Panc1 (cell line): ENCODE measurements at regions not wholly inside any gene's neighbourhood (a gene's known extent, or its start where the extent isn't known, plus 50 kb on each side); places are given as distances from the start of the nearest gene placed in this dataset.
"Not testable (repeated sequence)": the region's sequence is repeated elsewhere in the genome, so short reads cannot be mapped to it uniquely, and the experiment has no call there.

ENCODE experiments used
- ATAC-seq: fragments of 200-7000 bp; cut with Tn5 transposase; 2 replicates; pipeline ENCODE4 v1.9.1; 2020; ENCODE audit warnings: mild to moderate bottlenecking, moderate library complexity
- BruUV-seq: library from RNA; stranded (reverse); fragments of 400-500 nt; replicated peaks from 2 replicates; lab custom pipeline; 2021; lab: Mats Ljungman, UMichigan
- CTCF ChIA-PET: fragments of 300-600 bp; sonication (Branson Sonifier 250); formaldehyde crosslinking; loops from one replicate; lab custom pipeline; 2022; ENCODE audit warnings: antibody characterized with exemption; lab: Charles Lee
- POLR2A ChIA-PET: fragments of 300-600 bp; sonication (Branson Sonifier 250); formaldehyde crosslinking; loops from one replicate; lab custom pipeline; 2022; ENCODE audit warnings: antibody characterized with exemption; lab: Charles Lee
- DNase-seq: peaks from one replicate; pipeline ENCODE4 v3.0.0-alpha.2; 2010; ENCODE audit warnings: low read depth, low spot score
- H3K27ac ChIP-seq: 2 replicates; pipeline ENCODE4 v1.5.1; 2011; ENCODE audit warnings: mild to moderate bottlenecking, low read length, inconsistent platforms
- H3K27me3 ChIP-seq: fragments of 200-500 bp; sonication (Bioruptor generic); 2 replicates; pipeline ENCODE4 v1.6.0; 2014; ENCODE audit warnings: low read length, inconsistent platforms; ENCODE audit not compliant: control insufficient read depth, insufficient read depth
- H3K36me3 ChIP-seq: fragments of 200-500 bp; sonication (Bioruptor generic); 2 replicates; pipeline ENCODE4 v1.5.1; 2014; ENCODE audit warnings: inconsistent platforms, mild to moderate bottlenecking, low read length, moderate library complexity; ENCODE audit not compliant: control insufficient read depth, insufficient read depth
- H3K4me1 ChIP-seq: 2 replicates; pipeline ENCODE4 v1.5.1; 2011; ENCODE audit warnings: inconsistent platforms, mild to moderate bottlenecking, low read length, moderate library complexity; ENCODE audit not compliant: control insufficient read depth, insufficient read depth
- H3K4me3 ChIP-seq, 2 experiments: 2 replicates each; pipeline ENCODE4 v1.5.1; 2011 to 2012; ENCODE audit warnings: low read depth in 2 of 2, low read length in 2 of 2, mild to moderate bottlenecking in 2 of 2, inconsistent platforms in 1 of 2, moderate library complexity in 1 of 2
- H3K9me3 ChIP-seq: fragments of 200-500 bp; sonication (Bioruptor generic); 2 replicates; pipeline ENCODE4 v1.5.1; 2014; ENCODE audit warnings: low read depth, mild to moderate bottlenecking, inconsistent platforms, low read length, moderate library complexity; ENCODE audit not compliant: control insufficient read depth, insufficient read depth
- POLR2AphosphoS5 ChIP-seq: IDR thresholded peaks from 2 replicates; pipeline ENCODE4 v1.6.1; 2012; ENCODE audit warnings: mild to moderate bottlenecking, low read depth, low read length, moderate library complexity
- SIN3A ChIP-seq: IDR thresholded peaks from 2 replicates; pipeline ENCODE4 v1.6.1; 2012; ENCODE audit warnings: low read depth, mild to moderate bottlenecking, low read length, moderate library complexity, borderline replicate concordance; ENCODE audit not compliant: insufficient read depth
- TCF7L2 ChIP-seq: IDR thresholded peaks from 2 replicates; pipeline ENCODE4 v1.6.1; 2011; ENCODE audit warnings: mild to moderate bottlenecking, low read depth, low read length, inconsistent platforms
- in situ Hi-C: cut with HindIII; loops from 2 replicates; pipeline ENCODE4 v1.10.0; 2016; ENCODE audit warnings: low sequenced_read_pairs, low pct_unique_long_range_greater_than_20kb
- intact Hi-C: fragments of 100-400 bp; cut with micrococcal nuclease; formaldehyde crosslinking; loops from one replicate; pipeline ENCODE4 v1.10.0; 2022; ENCODE audit not compliant: unreplicated experiment
- TF ChIP-seq, protein P1 (sequence below): fragments of 450-650 bp; IDR thresholded peaks from 2 replicates; pipeline ENCODE4 v1.5.1; 2017; ENCODE audit warnings: mild to moderate bottlenecking
- TF ChIP-seq, protein P2 (sequence below), 2 experiments: IDR thresholded peaks; 2 replicates each; pipeline ENCODE4 v1.6.1; 2011 to 2012; ENCODE audit warnings: low read depth in 2 of 2, control low read depth in 1 of 2, low read length in 1 of 2, mild to moderate bottlenecking in 1 of 2, moderate library complexity in 1 of 2; ENCODE audit not compliant: insufficient read depth in 1 of 2

DNA sequence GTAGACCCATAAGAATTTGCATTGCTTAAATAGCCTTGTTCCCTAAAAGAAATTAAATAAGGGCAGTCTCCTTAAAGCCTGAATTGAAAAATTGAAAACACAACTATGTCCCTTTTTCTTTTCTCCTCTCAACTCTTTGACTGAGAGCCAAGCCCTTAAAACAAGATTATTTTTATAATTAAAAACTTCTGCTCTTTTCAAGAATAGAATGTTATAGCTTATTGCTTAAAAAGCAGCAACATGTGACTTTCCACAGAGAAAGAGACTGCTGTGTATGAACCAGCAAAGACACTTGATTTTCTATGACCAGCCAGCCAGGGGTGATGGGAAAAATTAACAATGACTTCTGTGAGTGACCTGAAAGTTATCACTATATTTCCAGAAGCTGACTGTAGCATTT, 295.2 kb upstream of the CELF2 start:
- no peak for TF ChIP-seq POLR2AphosphoS5
- TF ChIP-seq, protein P1, sequence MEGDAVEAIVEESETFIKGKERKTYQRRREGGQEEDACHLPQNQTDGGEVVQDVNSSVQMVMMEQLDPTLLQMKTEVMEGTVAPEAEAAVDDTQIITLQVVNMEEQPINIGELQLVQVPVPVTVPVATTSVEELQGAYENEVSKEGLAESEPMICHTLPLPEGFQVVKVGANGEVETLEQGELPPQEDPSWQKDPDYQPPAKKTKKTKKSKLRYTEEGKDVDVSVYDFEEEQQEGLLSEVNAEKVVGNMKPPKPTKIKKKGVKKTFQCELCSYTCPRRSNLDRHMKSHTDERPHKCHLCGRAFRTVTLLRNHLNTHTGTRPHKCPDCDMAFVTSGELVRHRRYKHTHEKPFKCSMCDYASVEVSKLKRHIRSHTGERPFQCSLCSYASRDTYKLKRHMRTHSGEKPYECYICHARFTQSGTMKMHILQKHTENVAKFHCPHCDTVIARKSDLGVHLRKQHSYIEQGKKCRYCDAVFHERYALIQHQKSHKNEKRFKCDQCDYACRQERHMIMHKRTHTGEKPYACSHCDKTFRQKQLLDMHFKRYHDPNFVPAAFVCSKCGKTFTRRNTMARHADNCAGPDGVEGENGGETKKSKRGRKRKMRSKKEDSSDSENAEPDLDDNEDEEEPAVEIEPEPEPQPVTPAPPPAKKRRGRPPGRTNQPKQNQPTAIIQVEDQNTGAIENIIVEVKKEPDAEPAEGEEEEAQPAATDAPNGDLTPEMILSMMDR = no peak
- no peak for TF ChIP-seq TCF7L2
- TF ChIP-seq, protein P2, sequence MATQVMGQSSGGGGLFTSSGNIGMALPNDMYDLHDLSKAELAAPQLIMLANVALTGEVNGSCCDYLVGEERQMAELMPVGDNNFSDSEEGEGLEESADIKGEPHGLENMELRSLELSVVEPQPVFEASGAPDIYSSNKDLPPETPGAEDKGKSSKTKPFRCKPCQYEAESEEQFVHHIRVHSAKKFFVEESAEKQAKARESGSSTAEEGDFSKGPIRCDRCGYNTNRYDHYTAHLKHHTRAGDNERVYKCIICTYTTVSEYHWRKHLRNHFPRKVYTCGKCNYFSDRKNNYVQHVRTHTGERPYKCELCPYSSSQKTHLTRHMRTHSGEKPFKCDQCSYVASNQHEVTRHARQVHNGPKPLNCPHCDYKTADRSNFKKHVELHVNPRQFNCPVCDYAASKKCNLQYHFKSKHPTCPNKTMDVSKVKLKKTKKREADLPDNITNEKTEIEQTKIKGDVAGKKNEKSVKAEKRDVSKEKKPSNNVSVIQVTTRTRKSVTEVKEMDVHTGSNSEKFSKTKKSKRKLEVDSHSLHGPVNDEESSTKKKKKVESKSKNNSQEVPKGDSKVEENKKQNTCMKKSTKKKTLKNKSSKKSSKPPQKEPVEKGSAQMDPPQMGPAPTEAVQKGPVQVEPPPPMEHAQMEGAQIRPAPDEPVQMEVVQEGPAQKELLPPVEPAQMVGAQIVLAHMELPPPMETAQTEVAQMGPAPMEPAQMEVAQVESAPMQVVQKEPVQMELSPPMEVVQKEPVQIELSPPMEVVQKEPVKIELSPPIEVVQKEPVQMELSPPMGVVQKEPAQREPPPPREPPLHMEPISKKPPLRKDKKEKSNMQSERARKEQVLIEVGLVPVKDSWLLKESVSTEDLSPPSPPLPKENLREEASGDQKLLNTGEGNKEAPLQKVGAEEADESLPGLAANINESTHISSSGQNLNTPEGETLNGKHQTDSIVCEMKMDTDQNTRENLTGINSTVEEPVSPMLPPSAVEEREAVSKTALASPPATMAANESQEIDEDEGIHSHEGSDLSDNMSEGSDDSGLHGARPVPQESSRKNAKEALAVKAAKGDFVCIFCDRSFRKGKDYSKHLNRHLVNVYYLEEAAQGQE (IDR thresholded peaks at IDR 0.05; ENCODE audit: insufficient read depth in 1 of 2, low read depth in 2 of 2, low read length in 1 of 2) = no peak
- no peak for TF ChIP-seq SIN3A
- in situ Hi-C loops (no loop called here), intact Hi-C loops (no loop called here)
- ChIA-PET CTCF (no interaction called here), POLR2A (no interaction called here)
- Histone ChIP-seq H3K27me3 (no peaks in the 10 kb centered on the region), H3K27ac (no peak overlapping the region), H3K36me3 (no peaks in the 10 kb centered on the region), H3K9me3 (no peaks in the 10 kb centered on the region), H3K4me3 (no peak overlapping the region), H3K4me1 (no peaks in the 10 kb centered on the region)
- ATAC-seq (no peak), DNase-seq (no peak)
- BruUV-seq = no TSS peak

DNA sequence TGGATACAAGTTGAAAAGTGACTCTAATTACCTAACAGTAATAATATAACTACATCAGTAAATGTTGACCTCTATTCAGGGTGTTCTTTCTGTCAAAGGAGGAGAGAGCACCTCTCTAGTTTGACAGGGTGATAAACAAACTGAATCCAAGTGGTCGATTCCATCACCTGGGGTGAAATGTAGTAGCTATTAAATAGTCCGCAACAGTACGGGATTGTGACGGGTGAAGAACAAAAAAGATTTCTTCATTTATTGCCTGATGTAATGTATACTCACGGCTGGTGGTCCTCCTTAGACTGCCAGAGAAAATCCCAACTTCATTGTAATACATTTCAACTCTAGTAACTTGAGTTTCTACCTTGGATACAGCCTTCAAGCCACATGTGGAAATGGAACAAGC, 292.5 kb upstream of the CELF2 start:
- no TSS peak for BruUV-seq
- ChIA-PET POLR2A (no interaction called here), CTCF (no interaction called here)

GRCh38 chr10:10726101-10726500, 291.6 kb upstream of the CELF2 start:
- no peaks in the 10 kb centered on the region for H3K4me1 ChIP-seq
- in situ Hi-C loops (no loop called here), intact Hi-C loops (no loop called here)
- ATAC-seq (no peak), DNase-seq (no peak)
- CTCF ChIA-PET = no interaction called here
- TF ChIP-seq TCF7L2 (no peak), POLR2AphosphoS5 (no peak), SIN3A (no peak)
- TF ChIP-seq, protein P1 = no peak
- TF ChIP-seq, protein P2 (IDR thresholded peaks at IDR 0.05; ENCODE audit: insufficient read depth in 1 of 2, low read depth in 2 of 2, low read length in 1 of 2) = no peak
- no peak overlapping the region for H3K27ac ChIP-seq
- H3K27me3 ChIP-seq = no peaks in the 10 kb centered on the region
- no peak overlapping the region for H3K4me3 ChIP-seq
- no peaks in the 10 kb centered on the region for H3K36me3 ChIP-seq
- BruUV-seq = no TSS peak
- no peaks in the 10 kb centered on the region for H3K9me3 ChIP-seq
- POLR2A ChIA-PET = no interaction called here

More for the DNA sequence above, 292.5 kb upstream of the CELF2 start:
- intact Hi-C loops = no loop called here
- Histone ChIP-seq H3K36me3 (no peaks in the 10 kb centered on the region), H3K27me3 (no peaks in the 10 kb centered on the region), H3K27ac (no peak overlapping the region), H3K4me1 (no peaks in the 10 kb centered on the region), H3K4me3 (no peak overlapping the region), H3K9me3 (no peaks in the 10 kb centered on the region)
- no peak for TF ChIP-seq TCF7L2
- ATAC-seq (no peak), DNase-seq (no peak)
- in situ Hi-C loops = no loop called here

GRCh38 chr10:10727411-10727810, 290.3 kb upstream of the CELF2 start:
- BruUV-seq, in situ Hi-C loops, ATAC-seq, DNase-seq, H3K4me1 ChIP-seq, H3K9me3 ChIP-seq, H3K27ac ChIP-seq, H3K27me3 ChIP-seq, POLR2A ChIA-PET, H3K4me3 ChIP-seq, CTCF ChIA-PET, H3K36me3 ChIP-seq, intact Hi-C loops: not testable (repeated sequence)
